SU-DHL-6 (cell line): ENCODE measurements at regions not wholly inside any gene's neighbourhood (a gene's known extent, or its start where the extent isn't known, plus 50 kb on each side); places are given as distances from the start of the nearest gene placed in this dataset.

ENCODE experiments used
- H2AFZ ChIP-seq: fragments of 200-600 bp; sonication (generic); 2 replicates; pipeline ENCODE4 v1.6.1; 2014; ENCODE audit warnings: low read depth, mild to moderate bottlenecking, moderate library complexity, mixed read lengths, antibody characterized with exemption, low read length; ENCODE audit not compliant: severe bottlenecking
- H3F3A ChIP-seq: fragments of 200-600 bp; shearing (Covaris generic); 2 replicates; pipeline ENCODE4 v1.6.0; 2016; ENCODE audit warnings: antibody characterized with exemption, mild to moderate bottlenecking; ENCODE audit not compliant: insufficient read depth
- H3K27ac ChIP-seq: fragments of 200-600 bp; sonication (generic); 2 replicates; pipeline ENCODE4 v1.5.1; 2016; ENCODE audit warnings: low read depth, mild to moderate bottlenecking, low read length, moderate library complexity, mixed read lengths
- H3K27me3 ChIP-seq: fragments of 200-600 bp; sonication (generic), shearing (Covaris generic); 2 replicates; pipeline ENCODE4 v1.6.0; 2014; ENCODE audit warnings: mild to moderate bottlenecking, low read length
- H3K36me3 ChIP-seq: fragments of 200-600 bp; sonication (generic); 2 replicates; pipeline ENCODE4 v1.6.1; 2014; ENCODE audit warnings: mild to moderate bottlenecking, low read length, mixed read lengths
- H3K4me2 ChIP-seq: fragments of 300-600, 200-600 bp; shearing (Covaris generic), sonication (generic); 2 replicates; pipeline ENCODE4 v1.6.0; 2014; ENCODE audit warnings: low read length, low read depth, mild to moderate bottlenecking; ENCODE audit not compliant: poor library complexity, severe bottlenecking
- H3K4me3 ChIP-seq: fragments of 200-600 bp; sonication (generic); 2 replicates; pipeline ENCODE4 v1.5.1; 2014; ENCODE audit warnings: antibody characterized with exemption, low read length, mild to moderate bottlenecking, mixed read lengths; ENCODE audit not compliant: insufficient read depth, poor library complexity, severe bottlenecking
- H3K79me2 ChIP-seq: fragments of 200-600 bp; sonication (generic); 2 replicates; pipeline ENCODE4 v1.6.1; 2014; ENCODE audit warnings: mild to moderate bottlenecking, low read length, moderate library complexity; ENCODE audit not compliant: insufficient read depth
- H3K9ac ChIP-seq: fragments of 200-600 bp; sonication (generic); 2 replicates; pipeline ENCODE4 v1.7.0; 2014; ENCODE audit warnings: mild to moderate bottlenecking, low read length
- H3K9me2 ChIP-seq: fragments of 200-600 bp; sonication (generic); replicated peaks from 2 replicates; pipeline ENCODE4 v1.6.1; 2014; ENCODE audit warnings: low read length; ENCODE audit not compliant: insufficient read depth
- H3K9me3 ChIP-seq: fragments of 200-600 bp; sonication (generic); 2 replicates; pipeline ENCODE4 v1.6.1; 2014; ENCODE audit warnings: low read length, mixed read lengths; ENCODE audit not compliant: insufficient read depth
- H4K20me1 ChIP-seq: fragments of 200-600 bp; sonication (generic); 2 replicates; pipeline ENCODE4 v1.6.1; 2014; ENCODE audit warnings: low read depth, mild to moderate bottlenecking, antibody characterized with exemption, low read length, moderate library complexity, mixed read lengths
- EZH2phosphoT487 ChIP-seq: fragments of 200-600 bp; sonication (generic), shearing (Covaris generic); conservative IDR thresholded peaks from 2 replicates; pipeline ENCODE4 v1.6.1; 2018; ENCODE audit warnings: mild to moderate bottlenecking, antibody characterized with exemption, low read length, moderate library complexity, mixed read lengths
- TF ChIP-seq, protein P1 (sequence below): fragments of 200-600 bp; sonication (generic); IDR thresholded peaks from one replicate; pipeline ENCODE4 v1.5.1; 2017; ENCODE audit warnings: antibody characterized with exemption, mild to moderate bottlenecking, low read length, moderate library complexity; ENCODE audit not compliant: insufficient read depth, poor library complexity, severe bottlenecking

DNA sequence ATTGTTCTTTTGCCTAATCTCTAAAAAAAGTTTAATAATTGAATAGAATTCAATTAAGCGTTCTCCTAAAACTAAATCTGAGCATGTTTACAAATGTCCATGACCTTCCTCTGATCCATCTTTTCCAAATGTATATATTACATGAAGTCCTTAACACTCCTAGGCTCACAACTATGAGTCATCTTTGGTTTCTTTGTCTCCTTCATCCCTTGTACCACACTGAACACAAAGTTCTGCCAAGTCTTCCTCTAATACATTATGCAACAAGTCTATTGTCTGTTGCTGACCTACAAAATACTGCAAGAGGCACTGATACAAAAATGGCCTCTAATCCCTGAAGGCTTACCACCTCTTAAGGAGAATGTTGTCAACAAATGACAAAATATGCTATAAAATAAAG, 550.2 kb downstream of the PYDC2 start:
- Histone ChIP-seq H3K4me2 (no peak overlapping the region), H4K20me1 (no peaks in the 10 kb centered on the region), H3K36me3 (no peaks in the 10 kb centered on the region), H3K4me3 (no peak overlapping the region), H3K9ac (no peak overlapping the region), H3K79me2 (no peaks in the 10 kb centered on the region), H2AFZ (no peak overlapping the region), H3K9me3 (0 out of 2 replicates have a peak, but pooled peaks cover 4% of the 10 kb centered on the region), H3K27ac (no peak overlapping the region), H3F3A (no peaks in the 10 kb centered on the region), H3K9me2 (no peaks in the 10 kb centered on the region), H3K27me3 (no peaks in the 10 kb centered on the region)
- TF ChIP-seq EZH2phosphoT487 = no peak
- TF ChIP-seq, protein P1, sequence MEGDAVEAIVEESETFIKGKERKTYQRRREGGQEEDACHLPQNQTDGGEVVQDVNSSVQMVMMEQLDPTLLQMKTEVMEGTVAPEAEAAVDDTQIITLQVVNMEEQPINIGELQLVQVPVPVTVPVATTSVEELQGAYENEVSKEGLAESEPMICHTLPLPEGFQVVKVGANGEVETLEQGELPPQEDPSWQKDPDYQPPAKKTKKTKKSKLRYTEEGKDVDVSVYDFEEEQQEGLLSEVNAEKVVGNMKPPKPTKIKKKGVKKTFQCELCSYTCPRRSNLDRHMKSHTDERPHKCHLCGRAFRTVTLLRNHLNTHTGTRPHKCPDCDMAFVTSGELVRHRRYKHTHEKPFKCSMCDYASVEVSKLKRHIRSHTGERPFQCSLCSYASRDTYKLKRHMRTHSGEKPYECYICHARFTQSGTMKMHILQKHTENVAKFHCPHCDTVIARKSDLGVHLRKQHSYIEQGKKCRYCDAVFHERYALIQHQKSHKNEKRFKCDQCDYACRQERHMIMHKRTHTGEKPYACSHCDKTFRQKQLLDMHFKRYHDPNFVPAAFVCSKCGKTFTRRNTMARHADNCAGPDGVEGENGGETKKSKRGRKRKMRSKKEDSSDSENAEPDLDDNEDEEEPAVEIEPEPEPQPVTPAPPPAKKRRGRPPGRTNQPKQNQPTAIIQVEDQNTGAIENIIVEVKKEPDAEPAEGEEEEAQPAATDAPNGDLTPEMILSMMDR = no peak

- Histone ChIP-seq H3K9me2 (no peaks in the 10 kb centered on the region), H4K20me1 (no peaks in the 10 kb centered on the region), H3K9me3 (0 out of 2 replicates have a peak, but pooled peaks cover 4% of the 10 kb centered on the region), H3K9ac (no peak overlapping the region), H3K27ac (no peak overlapping the region), H3K4me3 (no peak overlapping the region), H3K79me2 (no peaks in the 10 kb centered on the region), H3K4me2 (no peak overlapping the region), H3F3A (no peaks in the 10 kb centered on the region), H3K27me3 (no peaks in the 10 kb centered on the region), H3K36me3 (no peaks in the 10 kb centered on the region), H2AFZ (no peak overlapping the region)
- TF ChIP-seq, protein P1 = no peak
- TF ChIP-seq EZH2phosphoT487 = no peak
These were observed 552.1 kb downstream of the PYDC2 start for GRCh38 chr3:192013110-192013509.

DNA sequence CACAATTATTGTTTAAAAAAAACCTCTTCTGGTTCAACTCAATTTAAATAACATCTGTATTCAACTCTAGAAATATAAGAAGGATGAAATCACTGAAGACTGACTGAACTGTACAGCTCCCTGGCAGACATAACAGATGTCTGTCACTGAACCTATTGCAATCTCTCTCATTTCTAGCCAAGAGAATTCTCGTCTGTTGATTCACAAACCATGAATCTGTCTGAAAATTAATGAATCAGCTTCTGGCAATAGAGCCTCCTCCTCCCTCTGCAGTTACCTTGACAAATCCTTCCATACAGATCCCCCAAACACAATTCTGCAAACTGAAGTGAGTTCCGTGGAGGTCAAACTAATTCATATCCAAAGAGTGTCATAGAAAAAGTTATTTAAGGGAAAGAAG, 561.4 kb downstream of the PYDC2 start:
- 0 out of 2 replicates have a peak, but pooled peaks cover 4% of the 10 kb centered on the region for H3K9me3 ChIP-seq
- TF ChIP-seq EZH2phosphoT487 = no peak
- TF ChIP-seq, protein P1 = no peak

DNA sequence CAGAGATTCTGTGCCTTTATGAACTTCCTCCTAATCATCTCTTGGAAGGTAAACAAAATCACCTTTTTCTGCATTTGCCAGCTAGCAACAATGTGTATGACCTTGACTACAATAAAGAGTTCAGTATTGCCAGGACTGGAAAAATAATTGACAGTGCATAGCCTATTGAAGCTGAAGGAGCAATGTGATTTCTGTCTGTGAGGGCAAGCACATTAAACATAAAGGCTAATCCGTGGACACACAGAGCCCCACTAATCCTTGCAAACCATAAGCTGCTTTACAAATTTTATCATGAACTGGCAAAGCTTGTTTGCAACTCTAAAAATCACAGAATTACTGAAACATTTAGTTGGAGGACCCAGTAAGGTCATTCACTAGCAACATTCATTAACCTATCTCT, 563.8 kb downstream of the PYDC2 start:
- H3F3A ChIP-seq = no peaks in the 10 kb centered on the region
- no peak overlapping the region for H2AFZ ChIP-seq
- H3K27me3 ChIP-seq = no peaks in the 10 kb centered on the region
- no peaks in the 10 kb centered on the region for H3K36me3 ChIP-seq
- no peaks in the 10 kb centered on the region for H3K9me3 ChIP-seq
- no peaks in the 10 kb centered on the region for H3K79me2 ChIP-seq
- H3K9me2 ChIP-seq = no peaks in the 10 kb centered on the region
- no peak overlapping the region for H3K4me3 ChIP-seq
- H3K27ac ChIP-seq = no peak overlapping the region
- H3K9ac ChIP-seq = no peak overlapping the region
- H4K20me1 ChIP-seq = no peaks in the 10 kb centered on the region
- TF ChIP-seq EZH2phosphoT487 = no peak
- TF ChIP-seq, protein P1 = no peak
- H3K4me2 ChIP-seq = no peak overlapping the region

More for the DNA sequence above, 561.4 kb downstream of the PYDC2 start:
- H3K27me3 ChIP-seq = no peaks in the 10 kb centered on the region
- H3K4me3 ChIP-seq = no peak overlapping the region
- H3K9ac ChIP-seq = no peak overlapping the region
- no peak overlapping the region for H3K27ac ChIP-seq
- no peaks in the 10 kb centered on the region for H3F3A ChIP-seq
- H4K20me1 ChIP-seq = no peaks in the 10 kb centered on the region
- H2AFZ ChIP-seq = no peak overlapping the region
- H3K36me3 ChIP-seq = 0 out of 2 replicates have a peak, but pooled peaks cover 4% of the 10 kb centered on the region
- no peak overlapping the region for H3K4me2 ChIP-seq
- H3K79me2 ChIP-seq = no peaks in the 10 kb centered on the region
- no peaks in the 10 kb centered on the region for H3K9me2 ChIP-seq
